ENCODE measurements at regions not wholly inside any gene's neighbourhood (a gene's known extent, or its start where the extent isn't known, plus 50 kb on each side); places are given as distances from the start of the nearest gene placed in this dataset.

DNA sequence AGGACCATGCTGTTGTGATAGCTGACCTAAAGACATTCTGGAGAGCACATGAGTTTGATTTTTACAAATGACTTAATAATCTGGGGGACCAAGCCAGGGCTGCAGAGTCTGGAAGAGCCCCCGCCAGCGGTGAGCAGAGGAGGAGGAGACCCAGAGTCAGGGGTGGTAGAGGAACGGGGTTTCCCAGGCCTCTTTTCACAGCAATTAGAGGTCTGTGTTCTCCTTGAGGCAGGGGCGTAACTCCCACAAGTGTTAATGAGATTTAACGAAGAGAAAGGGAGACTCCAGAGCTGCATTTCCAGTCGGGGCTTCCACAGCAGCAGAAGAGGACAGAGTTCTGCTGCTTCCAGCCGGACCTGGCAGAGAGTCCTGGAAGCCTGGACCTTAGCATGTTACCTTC lies 137.9 kb upstream of the SLC24A2 start:
- no peaks in the 10 kb centered on the region for H3K9me3 Mint-ChIP-seq

DNA sequence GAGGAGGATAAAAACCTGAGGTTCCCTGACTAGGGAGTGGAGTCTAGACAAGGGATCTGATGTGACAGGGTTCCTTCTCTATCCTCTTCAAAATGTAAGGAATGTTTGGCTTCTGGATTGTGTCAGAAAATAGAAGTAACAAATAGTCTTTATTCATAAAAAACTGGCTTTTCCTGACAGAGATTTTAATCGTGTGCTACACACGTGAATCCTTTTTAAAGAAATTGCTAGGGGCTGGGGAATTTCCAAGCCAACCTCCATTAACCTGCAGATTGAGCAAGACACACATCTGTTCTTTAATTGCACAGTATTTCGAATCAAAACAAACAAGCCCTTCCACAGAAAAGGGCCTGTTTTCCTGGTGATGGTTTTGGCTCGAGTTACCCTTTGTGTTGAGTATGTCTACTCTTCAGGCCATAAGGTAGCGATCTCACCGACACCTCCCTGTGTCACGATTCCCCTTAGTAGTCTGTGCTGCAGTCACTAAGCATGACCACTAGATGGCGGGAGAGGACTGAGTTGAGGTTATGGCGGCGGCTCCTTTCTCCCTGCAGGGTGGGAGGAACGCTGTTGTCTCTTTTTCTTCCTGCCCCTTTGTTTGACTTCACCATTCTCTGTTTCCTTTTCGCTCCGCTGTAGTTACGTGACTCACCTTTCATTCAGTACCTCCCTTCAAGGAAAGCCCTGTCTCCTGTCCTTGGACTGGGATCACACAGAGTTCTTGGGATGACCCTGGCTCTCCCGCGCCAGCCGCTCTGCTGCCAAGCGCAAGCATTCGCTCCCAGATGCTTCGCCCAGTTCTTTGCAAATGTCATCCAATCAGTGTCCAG lies 137.1 kb upstream of the SLC24A2 start:
- Histone ChIP-seq H3K36me3 (ENCODE audit: insufficient read depth, low read length) (no peaks in the 10 kb centered on the region), H3K27ac (ENCODE audit: low read depth in 1 of 2, low read length in 2 of 2) (no peak overlapping the region), H3K4me3 (ENCODE audit: low read length) (peak overlapping the region; percentile 21), H3K4me1 (ENCODE audit: insufficient read depth, low read length) (peaks cover 7% of the 10 kb centered on the region), H3K27me3 (ENCODE audit: control insufficient read depth in 1 of 2, insufficient read depth in 2 of 2, low read length in 2 of 2) (no peaks in the 10 kb centered on the region), H3K9me3 (ENCODE audit: control insufficient read depth in 1 of 2, insufficient read depth in 1 of 2, low read length in 2 of 2) (no peaks in the 10 kb centered on the region)
- peaks cover 15% of the 10 kb centered on the region for H3K27me3 Mint-ChIP-seq
- peaks cover 5% of the 10 kb centered on the region for H3K4me1 Mint-ChIP-seq (ENCODE audit: low read depth)
- peak; percentile 94 for TF ChIP-seq CTCF (IDR thresholded peaks at IDR 0.05)
- POLR2A ChIA-PET, result interaction anchor here (0.9 kb wide), 1 partner anchor 1076 kb away, joined by 3 read pairs; no protein-coding TSS in a partner anchor
- intact Hi-C loops (cut with DNase I, micrococcal nuclease), result loop anchor here (1.0 to 10.0 kb wide), 7 partner anchors 429 to 1186 kb away; no protein-coding TSS in a partner anchor
- CTCF ChIA-PET, result interaction anchor here (0.8 kb wide), 1 partner anchor 1015 kb away, joined by 4 read pairs; no protein-coding TSS in a partner anchor
- H3K4me3 Mint-ChIP-seq, result peak overlapping the region; percentile 47
- ATAC-seq (ENCODE audit: poor library complexity) (peak; percentile 100), DNase-seq (peak; percentile 62 to 89 (median 72))
- H3K36me3 Mint-ChIP-seq (ENCODE audit: low read depth), result no peaks in the 10 kb centered on the region
- H3K9me3 Mint-ChIP-seq, result no peaks in the 10 kb centered on the region
- no peak overlapping the region for H3K27ac Mint-ChIP-seq

More for the DNA sequence above, 137.9 kb upstream of the SLC24A2 start:
- H3K4me1 Mint-ChIP-seq (ENCODE audit: low read depth), result peaks cover 5% of the 10 kb centered on the region
- no peaks in the 10 kb centered on the region for H3K9me3 ChIP-seq (ENCODE audit: control insufficient read depth in 1 of 2, insufficient read depth in 1 of 2, low read length in 2 of 2)
- intact Hi-C loops (cut with DNase I, micrococcal nuclease), result loop anchor here (1.0 to 10.0 kb wide), 7 partner anchors 428 to 1186 kb away; no protein-coding TSS in a partner anchor
- H3K27me3 ChIP-seq (ENCODE audit: control insufficient read depth in 1 of 2, insufficient read depth in 2 of 2, low read length in 2 of 2), result no peaks in the 10 kb centered on the region
- H3K36me3 Mint-ChIP-seq (ENCODE audit: low read depth), result no peaks in the 10 kb centered on the region
- no peak overlapping the region for H3K27ac ChIP-seq (ENCODE audit: low read depth in 1 of 2, low read length in 2 of 2)
- no peak overlapping the region for H3K4me3 ChIP-seq (ENCODE audit: low read length)
- POLR2A ChIA-PET, result interaction anchor here (0.6 kb wide), 1 partner anchor 1023 kb away, joined by 3 read pairs; no protein-coding TSS in a partner anchor
- CTCF ChIA-PET, result interaction anchor here (0.8 kb wide), 1 partner anchor 1014 kb away, joined by 4 read pairs; no protein-coding TSS in a partner anchor
- no peak for DNase-seq
- H3K4me1 ChIP-seq (ENCODE audit: insufficient read depth, low read length), result peaks cover 7% of the 10 kb centered on the region
- TF ChIP-seq CTCF (IDR thresholded peaks at IDR 0.05), result no peak
- peaks cover 15% of the 10 kb centered on the region for H3K27me3 Mint-ChIP-seq
- H3K27ac Mint-ChIP-seq, result no peak overlapping the region
- no peak overlapping the region for H3K4me3 Mint-ChIP-seq
- no peaks in the 10 kb centered on the region for H3K36me3 ChIP-seq (ENCODE audit: insufficient read depth, low read length)
- ATAC-seq (ENCODE audit: poor library complexity), result no peak

DNA sequence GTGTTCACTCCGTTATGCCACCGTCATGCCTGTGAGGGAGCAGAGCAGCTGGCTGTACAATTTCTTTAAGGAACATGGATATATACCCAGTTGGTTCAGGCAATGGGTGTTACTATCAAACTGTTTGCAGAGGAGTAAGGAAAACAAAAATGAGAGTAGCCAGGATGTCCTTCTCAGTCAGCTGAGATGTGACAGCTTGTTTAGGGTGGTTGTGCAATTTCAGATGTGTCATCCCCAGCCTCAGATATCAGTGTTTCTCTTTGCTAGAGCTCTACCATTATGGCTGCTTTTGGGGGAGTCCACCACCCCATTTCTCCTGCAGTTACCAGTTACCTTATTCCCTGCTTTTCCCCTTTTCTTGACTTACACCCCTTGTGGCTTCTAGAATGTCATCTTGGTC lies 135.2 kb upstream of the SLC24A2 start:
- no peaks in the 10 kb centered on the region for H3K36me3 ChIP-seq (ENCODE audit: insufficient read depth, low read length)
- H3K4me3 ChIP-seq (ENCODE audit: low read length), result no peak overlapping the region
- no peak overlapping the region for H3K27ac ChIP-seq (ENCODE audit: low read depth in 1 of 2, low read length in 2 of 2)
- no peaks in the 10 kb centered on the region for H3K9me3 Mint-ChIP-seq
- POLR2A ChIA-PET, result no interaction called here
- no peaks in the 10 kb centered on the region for H3K27me3 ChIP-seq (ENCODE audit: control insufficient read depth in 1 of 2, insufficient read depth in 2 of 2, low read length in 2 of 2)
- ATAC-seq (ENCODE audit: poor library complexity) (no peak), DNase-seq (no peak)
- no peak for TF ChIP-seq CTCF (IDR thresholded peaks at IDR 0.05)
- H3K4me3 Mint-ChIP-seq, result no peak overlapping the region
- H3K27me3 Mint-ChIP-seq, result peaks cover 30% of the 10 kb centered on the region
- no peaks in the 10 kb centered on the region for H3K9me3 ChIP-seq (ENCODE audit: control insufficient read depth in 1 of 2, insufficient read depth in 1 of 2, low read length in 2 of 2)
- peaks cover 5% of the 10 kb centered on the region for H3K4me1 Mint-ChIP-seq (ENCODE audit: low read depth)
- H3K36me3 Mint-ChIP-seq (ENCODE audit: low read depth), result no peaks in the 10 kb centered on the region
- CTCF ChIA-PET, result no interaction called here
- H3K4me1 ChIP-seq (ENCODE audit: insufficient read depth, low read length), result peaks cover 7% of the 10 kb centered on the region
- H3K27ac Mint-ChIP-seq, result no peak overlapping the region
- intact Hi-C loops (cut with DNase I, micrococcal nuclease), result loop anchor here (10.0 kb wide), 2 partner anchors 429 to 431 kb away; no protein-coding TSS in a partner anchor
